Small intestine (tissue), 7 donors: ENCODE measurements at regions not wholly inside any gene's neighbourhood (a gene's known extent, or its start where the extent isn't known, plus 50 kb on each side); places are given as distances from the start of the nearest gene placed in this dataset.
"Not testable (repeated sequence)": the region's sequence is repeated elsewhere in the genome, so short reads cannot be mapped to it uniquely, and the experiment has no call there.

Experiments
- DNase-seq, 2 donors: peaks; one replicate each; pipeline versions ENCODE4 v3.0.0 to v3.0.0-alpha.2; 2013
- FAIRE-seq: peaks from 2 replicates; lab custom pipeline; 2012; peaks lifted over from hg19 to GRCh38; lab: Jason Lieb, UNC
- H3K27ac ChIP-seq, 3 donors: one replicate each; pipeline ENCODE4 v1.5.1; 2013; ENCODE audit warnings: low read length in 2 of 3, mild to moderate bottlenecking in 2 of 3, control low read depth in 1 of 3, inconsistent platforms in 1 of 3, low read depth in 1 of 3, moderate library complexity in 1 of 3
- H3K27me3 ChIP-seq, 3 donors: one replicate each; pipeline ENCODE4 v1.6.1; 2013; ENCODE audit warnings: low read length in 3 of 3, inconsistent platforms in 1 of 3; ENCODE audit not compliant: control insufficient read depth in 3 of 3, insufficient read depth in 3 of 3
- H3K36me3 ChIP-seq, 3 donors: one replicate each; pipeline ENCODE4 v1.6.1; 2013; ENCODE audit warnings: low read length in 3 of 3, inconsistent platforms in 1 of 3, low read depth in 1 of 3, mild to moderate bottlenecking in 1 of 3, moderate library complexity in 1 of 3; ENCODE audit not compliant: control insufficient read depth in 3 of 3, insufficient read depth in 2 of 3
- H3K4me1 ChIP-seq, 3 donors: one replicate each; pipeline ENCODE4 v1.6.1; 2013; ENCODE audit warnings: low read length in 2 of 3, inconsistent platforms in 1 of 3, low read depth in 1 of 3, mild to moderate bottlenecking in 1 of 3, moderate library complexity in 1 of 3; ENCODE audit not compliant: control insufficient read depth in 3 of 3, insufficient read depth in 2 of 3
- H3K4me3 ChIP-seq, 3 donors: one replicate each; pipeline ENCODE4 v1.5.1; 2013; ENCODE audit warnings: low read length in 3 of 3, control low read depth in 1 of 3, inconsistent platforms in 1 of 3, low read depth in 1 of 3, mild to moderate bottlenecking in 1 of 3, moderate library complexity in 1 of 3
- H3K9me3 ChIP-seq, 2 donors: one replicate each; pipeline ENCODE4 v1.6.1; 2013; ENCODE audit warnings: low read depth in 1 of 2, low read length in 1 of 2; ENCODE audit not compliant: control insufficient read depth in 2 of 2, insufficient read depth in 1 of 2
- WGBS, 3 donors: extraction: QIAGEN DNeasy Blood & Tissue Kit; methylation state at CpG; one replicate each; pipeline ENCODE4 v1.1.7; 2013; 5-methylcytosine and 5-hydroxymethylcytosine counted together
- donor health status: healthy with polysubstance abuse.
- donor health status: control.
- donor health status: control.
- donor health status: Bipolar disorder and iron deficiency.
- donor health status: healthy.

GRCh38 chr9:31174681-31175080 is 1209.8 kb upstream of the ACO1 start:
- Histone ChIP-seq H3K36me3 (no peaks in the 10 kb centered on the region), H3K4me3 (no peak overlapping the region), H3K27ac (no peak overlapping the region), H3K9me3 (no peaks in the 10 kb centered on the region), H3K4me1 (no peaks in the 10 kb centered on the region), H3K27me3 (no peaks in the 10 kb centered on the region)
- FAIRE-seq, result no peak
- DNase-seq, result no peak
- 58 to 78% (median 59%) methylated on average over 2 of the region's 2 CpGs for WGBS, 3 donors

DNA sequence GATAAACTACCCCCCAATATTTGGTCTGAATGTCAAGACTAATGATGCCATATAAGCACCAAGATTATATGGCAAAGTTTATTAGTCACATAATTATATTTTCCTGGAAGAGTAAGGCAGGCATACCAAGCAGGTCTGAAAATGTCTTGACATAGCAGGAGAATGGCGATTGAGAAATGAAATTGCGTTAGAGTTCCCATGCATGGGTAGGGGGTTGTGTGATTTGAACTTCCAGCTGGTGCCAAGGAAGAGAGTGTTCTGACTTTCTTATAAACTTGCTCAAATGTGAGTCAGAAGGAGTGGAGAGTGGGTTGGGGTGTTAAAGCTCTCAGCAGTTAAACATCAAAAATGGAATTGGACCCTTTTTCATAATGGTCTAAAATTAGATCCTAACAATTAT is 1200.6 kb upstream of the ACO1 start:
- FAIRE-seq, result no peak
- H3K9me3 ChIP-seq, result no peaks in the 10 kb centered on the region
- no peak overlapping the region for H3K27ac ChIP-seq
- no peaks in the 10 kb centered on the region for H3K36me3 ChIP-seq
- 85 to 90% (median 88%) methylated on average over 2 of the region's 2 CpGs for WGBS, 3 donors
- no peak for DNase-seq
- no peak overlapping the region for H3K4me3 ChIP-seq
- no peaks in the 10 kb centered on the region for H3K4me1 ChIP-seq
- H3K27me3 ChIP-seq, result no peaks in the 10 kb centered on the region

GRCh38 chr9:31185831-31186230 is 1198.6 kb upstream of the ACO1 start:
- FAIRE-seq (no peak), DNase-seq (no peak)
- Histone ChIP-seq H3K4me3 (no peak overlapping the region), H3K27me3 (no peaks in the 10 kb centered on the region), H3K4me1 (no peaks in the 10 kb centered on the region), H3K9me3 (no peaks in the 10 kb centered on the region), H3K27ac (no peak overlapping the region), H3K36me3 (no peaks in the 10 kb centered on the region)

GRCh38 chr9:31188496-31188895 is 1195.9 kb upstream of the ACO1 start:
- no peak overlapping the region for H3K27ac ChIP-seq
- H3K9me3 ChIP-seq, result no peaks in the 10 kb centered on the region
- no peaks in the 10 kb centered on the region for H3K27me3 ChIP-seq
- H3K36me3 ChIP-seq, result no peaks in the 10 kb centered on the region
- FAIRE-seq, result no peak
- H3K4me3 ChIP-seq, result no peak overlapping the region
- 18 to 46% (median 22%) methylated on average over 1 of the region's 1 CpG for WGBS, 3 donors
- H3K4me1 ChIP-seq, result no peaks in the 10 kb centered on the region
- DNase-seq, result no peak

GRCh38 chr9:31210978-31211570 is 1173.4 kb upstream of the ACO1 start:
- no peaks in the 10 kb centered on the region for H3K9me3 ChIP-seq
- FAIRE-seq, result no peak

DNA sequence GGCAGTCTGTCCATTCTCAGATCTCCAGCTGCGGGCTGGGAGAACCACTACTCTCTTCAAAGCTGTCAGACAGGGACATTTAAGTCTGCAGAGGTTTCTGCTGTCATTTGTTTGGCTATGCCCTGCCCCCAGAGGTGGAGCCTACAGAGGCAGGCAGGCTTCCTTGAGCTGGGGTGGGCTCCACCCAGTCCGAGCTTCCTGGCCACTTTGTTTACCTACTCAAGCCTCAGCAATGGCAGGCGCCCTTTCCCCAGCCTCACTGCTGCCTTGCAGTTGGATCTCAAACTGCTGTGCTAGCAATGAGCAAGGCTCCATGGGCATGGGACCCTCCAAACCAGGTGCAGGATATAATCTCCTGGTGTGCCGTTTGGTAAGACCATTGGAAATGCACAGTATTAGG is 1154.5 kb upstream of the ACO1 start:
- not testable (repeated sequence) for DNase-seq, H3K36me3 ChIP-seq, H3K4me1 ChIP-seq, H3K27me3 ChIP-seq, FAIRE-seq, H3K4me3 ChIP-seq, H3K27ac ChIP-seq
- WGBS, 3 donors, result 69 to 90% (median 79%) methylated on average over 4 of the region's 4 CpGs
- peaks cover 0 to 12% of the 10 kb centered on the region in 2 donors for H3K9me3 ChIP-seq

More at GRCh38 chr9:31210978-31211570, 1173.4 kb upstream of the ACO1 start:
- Histone ChIP-seq H3K27ac (no peak overlapping the region), H3K4me3 (no peak overlapping the region), H3K27me3 (no peaks in the 10 kb centered on the region), H3K36me3 (no peaks in the 10 kb centered on the region), H3K4me1 (no peaks in the 10 kb centered on the region)
- 65 to 74% (median 65%) methylated on average over 8 to 9 of the region's 9 CpGs for WGBS, 3 donors
- no peak for DNase-seq

DNA sequence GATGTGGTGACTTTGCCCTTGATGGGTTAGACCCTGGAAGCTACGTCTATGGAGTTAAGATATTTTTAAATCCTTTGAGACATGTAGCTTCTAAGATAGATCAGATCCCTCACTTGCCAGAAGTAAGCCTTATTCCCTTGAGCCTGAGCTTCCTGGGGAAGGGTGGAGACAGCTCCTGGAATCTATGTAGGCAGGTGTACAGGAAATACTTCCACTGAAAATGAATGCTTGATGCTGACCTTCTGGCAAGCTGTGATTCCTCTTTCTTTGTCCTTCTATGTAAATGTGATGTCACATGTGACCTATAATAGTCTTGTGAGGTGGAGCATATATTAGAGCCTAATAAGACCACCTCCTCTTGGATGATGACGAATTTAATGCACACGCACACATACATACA is 1152.0 kb upstream of the ACO1 start:
- no peak overlapping the region for H3K27ac ChIP-seq
- no peaks in the 10 kb centered on the region for H3K4me1 ChIP-seq
- no peak for FAIRE-seq
- no peaks in the 10 kb centered on the region for H3K36me3 ChIP-seq
- DNase-seq, result no peak
- 78 to 83% (median 78%) methylated on average over 3 of the region's 3 CpGs for WGBS, 3 donors
- H3K9me3 ChIP-seq, result peaks cover 0 to 12% of the 10 kb centered on the region in 2 donors
- H3K27me3 ChIP-seq, result no peaks in the 10 kb centered on the region
- no peak overlapping the region for H3K4me3 ChIP-seq

DNA sequence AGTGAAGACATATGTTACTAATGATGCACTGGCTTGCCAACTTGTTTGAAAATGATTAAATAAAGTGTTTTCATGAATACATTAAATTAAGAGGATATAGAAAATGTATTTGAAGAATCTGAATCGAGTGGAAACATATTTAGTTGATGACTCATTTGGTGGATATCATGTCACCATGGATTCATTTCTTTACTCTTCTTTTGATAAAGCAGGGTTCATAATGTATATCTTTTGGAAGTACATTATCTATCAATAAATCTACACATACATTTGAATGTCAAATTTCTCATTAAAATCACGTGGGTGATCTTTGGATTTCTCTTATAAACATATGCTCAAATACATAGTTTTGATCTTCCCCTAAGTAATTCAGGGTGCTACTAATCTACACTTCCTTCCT is 1148.1 kb upstream of the ACO1 start:
- no peak for FAIRE-seq
- no peak overlapping the region for H3K4me3 ChIP-seq

GRCh38 chr9:31243386-31243785 is 1141.1 kb upstream of the ACO1 start:
- H3K9me3 ChIP-seq, result no peaks in the 10 kb centered on the region
- H3K4me1 ChIP-seq, result no peaks in the 10 kb centered on the region
- H3K27me3 ChIP-seq, result no peaks in the 10 kb centered on the region
- H3K27ac ChIP-seq, result no peak overlapping the region
- DNase-seq, result no peak
- H3K36me3 ChIP-seq, result no peaks in the 10 kb centered on the region
- H3K4me3 ChIP-seq, result no peak overlapping the region
- WGBS, 3 donors, result 58 to 70% (median 63%) methylated on average over 1 of the region's 1 CpG
- no peak for FAIRE-seq

More for the DNA sequence above, 1148.1 kb upstream of the ACO1 start:
- Histone ChIP-seq H3K4me1 (no peaks in the 10 kb centered on the region), H3K36me3 (no peaks in the 10 kb centered on the region), H3K9me3 (peaks cover 0 to 2% of the 10 kb centered on the region in 2 donors), H3K27me3 (no peaks in the 10 kb centered on the region), H3K27ac (no peak overlapping the region)
- DNase-seq, result no peak
- WGBS, 3 donors, result 6 to 38% (median 14%) methylated on average over 2 of the region's 2 CpGs
